LHCN-M2 (cell line): ENCODE measurements at regions not wholly inside any gene's neighbourhood (a gene's known extent, or its start where the extent isn't known, plus 50 kb on each side); places are given as distances from the start of the nearest gene placed in this dataset.
"Not testable (repeated sequence)": the region's sequence is repeated elsewhere in the genome, so short reads cannot be mapped to it uniquely, and the experiment has no call there.

Source experiments
- DNase-seq: peaks from one replicate; pipeline ENCODE4 v3.0.0-alpha.2; 2012; ENCODE audit warnings: low read depth

DNA sequence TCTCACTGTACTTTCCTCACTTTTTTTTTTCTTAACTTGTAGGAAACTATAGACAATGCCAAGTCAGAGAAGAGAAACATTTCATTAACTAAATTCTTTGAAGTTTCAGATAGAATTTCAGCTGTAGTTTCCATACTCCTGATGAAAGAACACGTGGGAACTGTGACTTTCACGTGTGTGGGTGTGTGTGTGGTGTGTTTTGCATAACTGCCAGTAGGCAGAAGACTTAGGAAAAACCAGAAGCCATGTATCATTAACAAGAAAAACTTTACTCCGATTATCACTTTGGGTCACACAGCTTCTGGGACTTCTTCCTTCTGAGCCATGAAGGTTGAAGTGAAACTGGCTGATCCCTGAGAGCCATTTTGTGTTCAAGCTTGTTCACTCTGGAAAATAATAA, 483.3 kb downstream of the TFAP2B start:
- DNase-seq, result no peak

DNA sequence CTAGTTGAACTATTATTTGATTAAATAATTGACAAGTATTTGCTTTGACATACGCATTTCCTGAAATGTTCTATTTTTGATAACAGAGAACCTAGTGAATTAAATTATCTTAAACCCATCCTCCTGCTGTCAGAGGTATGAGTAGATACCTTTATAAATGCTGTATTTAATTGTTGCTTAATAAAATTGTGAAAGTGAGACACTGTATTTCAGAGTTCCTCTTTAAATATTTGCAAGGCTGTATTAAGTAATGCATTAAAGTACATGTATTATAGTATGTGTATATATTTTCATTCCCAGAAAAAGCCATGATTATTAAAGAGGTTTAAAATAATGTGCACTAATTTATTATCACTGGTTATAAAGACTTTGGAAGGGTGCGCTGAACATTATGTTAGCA, 483.8 kb downstream of the TFAP2B start:
- DNase-seq, result no peak

DNA sequence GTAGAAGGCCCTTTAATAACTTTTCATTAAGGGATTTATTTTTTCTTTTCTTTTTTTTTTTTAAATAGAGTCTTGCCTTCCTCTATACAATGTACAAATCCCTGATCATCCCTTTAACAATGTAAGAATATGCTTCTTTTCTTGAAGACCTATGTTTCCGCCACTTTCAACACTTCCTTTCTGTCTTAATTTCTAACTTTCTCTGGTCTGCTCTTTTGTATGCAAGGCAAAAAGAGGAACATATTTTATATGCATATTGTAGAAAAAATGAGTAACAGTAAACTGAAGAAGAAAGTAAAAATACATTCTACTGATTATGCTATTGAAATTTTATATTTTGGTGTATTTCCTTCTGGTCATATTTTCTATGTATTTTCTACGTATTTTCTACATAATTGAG, 484.7 kb downstream of the TFAP2B start:
- no peak for DNase-seq

DNA sequence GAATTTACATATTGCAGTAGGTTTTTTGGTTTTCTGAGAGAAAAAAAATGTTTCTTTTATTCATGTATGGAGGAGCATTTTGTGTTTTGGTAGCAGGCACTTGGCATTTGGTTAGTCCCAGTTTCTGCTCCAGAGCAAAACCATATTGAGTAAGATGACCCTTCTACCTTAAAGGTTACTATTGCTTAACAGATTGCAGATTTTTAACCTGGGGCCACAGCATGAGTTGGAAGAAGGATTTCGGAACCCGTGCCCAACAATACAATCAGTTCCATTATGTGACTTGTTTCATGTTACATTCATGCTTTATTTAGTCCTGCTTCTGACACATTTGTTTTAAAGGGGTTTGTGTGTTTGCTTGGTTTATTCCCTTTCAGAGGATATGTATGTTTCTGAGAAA, 496.3 kb downstream of the TFAP2B start:
- no peak for DNase-seq

DNA sequence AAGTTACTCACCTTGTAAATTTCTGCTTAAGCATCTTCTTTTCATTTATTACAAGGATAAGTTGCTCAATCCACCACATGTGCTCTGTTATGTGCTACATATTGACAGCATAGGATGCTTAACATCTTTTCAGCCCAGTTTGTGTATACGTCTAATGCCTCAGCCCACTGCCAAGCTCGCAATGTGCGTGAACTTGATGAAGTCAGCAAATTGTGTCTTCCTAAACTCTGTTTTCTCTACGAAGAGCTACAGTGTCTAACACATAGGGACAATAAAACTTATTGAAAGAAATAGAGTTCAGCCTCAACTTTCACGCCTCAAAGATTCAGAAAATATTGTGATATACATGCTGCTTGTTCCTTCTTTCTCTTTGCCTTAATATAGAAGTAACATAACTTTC, 500.0 kb downstream of the TFAP2B start:
- DNase-seq, result no peak

DNA sequence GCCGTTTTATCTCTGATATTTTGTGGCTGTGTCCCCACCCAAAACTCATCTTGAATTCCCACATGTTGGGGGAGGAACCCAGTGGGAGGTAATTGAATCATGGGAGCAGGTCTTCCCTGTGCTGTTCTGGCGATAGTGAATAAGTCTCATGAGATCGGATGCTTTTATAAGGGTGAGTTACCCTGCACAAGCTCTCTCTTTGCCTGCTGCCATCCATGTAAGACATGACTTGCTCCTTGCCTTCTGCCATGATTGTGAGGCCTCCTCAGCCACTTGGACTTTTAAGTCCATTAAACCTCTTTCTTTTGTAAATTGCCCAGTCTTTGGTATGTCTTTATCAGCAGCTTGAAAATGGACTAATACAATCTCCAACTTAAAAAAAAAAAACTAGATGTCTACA, 502.8 kb downstream of the TFAP2B start:
- not testable (repeated sequence) for DNase-seq

DNA sequence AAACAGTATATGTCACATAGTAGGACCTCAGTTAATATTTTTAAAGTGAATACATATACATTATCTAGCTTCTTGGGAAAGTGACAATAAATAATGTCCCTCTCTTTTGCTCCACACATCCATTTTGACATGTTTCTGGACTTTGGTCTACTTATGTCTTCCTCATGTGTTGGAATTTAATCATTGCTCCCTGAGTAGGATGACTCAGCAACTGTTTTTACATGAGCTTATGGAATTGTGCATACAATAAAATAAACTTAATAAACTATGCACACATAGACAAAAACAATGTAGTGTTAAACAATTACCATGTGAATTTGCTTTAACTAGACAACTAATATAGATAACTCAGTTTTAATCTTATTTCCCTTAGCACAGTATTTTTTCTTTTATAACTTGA, 503.8 kb downstream of the TFAP2B start:
- no peak for DNase-seq

DNA sequence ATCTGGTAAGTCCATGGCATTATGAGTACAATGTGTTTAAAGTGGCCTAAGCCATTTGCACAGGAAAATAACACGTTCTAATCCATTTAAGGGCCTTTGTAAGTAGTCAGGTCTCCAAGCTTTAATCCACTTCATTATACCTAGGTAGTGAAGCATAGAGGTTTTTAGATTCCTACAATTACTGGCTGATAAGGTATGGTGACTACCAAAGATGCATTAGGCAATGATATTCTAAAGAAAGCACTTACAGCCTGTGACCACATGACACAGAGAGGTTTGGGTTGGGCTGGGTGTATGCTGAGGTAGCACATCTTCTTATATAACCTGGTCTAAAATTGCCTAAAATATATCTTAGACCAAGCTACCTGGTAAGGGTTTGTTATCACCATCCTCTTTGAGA, 504.4 kb downstream of the TFAP2B start:
- DNase-seq, result no peak

DNA sequence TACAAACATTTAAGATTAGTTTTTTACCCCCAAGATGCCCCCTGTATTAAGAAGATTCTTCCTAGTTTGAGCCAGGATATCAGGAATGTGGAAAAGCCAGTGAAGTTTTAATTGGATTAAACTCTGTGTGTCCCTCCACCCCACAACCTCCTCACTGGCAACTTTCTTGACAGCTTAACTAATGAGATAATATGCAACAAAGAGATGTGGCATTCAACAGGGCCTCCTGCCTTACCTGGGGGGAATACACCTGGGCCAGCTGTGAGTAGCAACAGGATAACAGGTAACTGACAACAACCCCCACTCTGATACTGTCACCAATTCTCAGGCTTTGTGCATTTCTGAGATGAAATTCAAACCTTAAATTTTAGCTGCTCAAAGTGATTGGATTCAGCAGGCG, 512.3 kb downstream of the TFAP2B start:
- DNase-seq, result no peak

DNA sequence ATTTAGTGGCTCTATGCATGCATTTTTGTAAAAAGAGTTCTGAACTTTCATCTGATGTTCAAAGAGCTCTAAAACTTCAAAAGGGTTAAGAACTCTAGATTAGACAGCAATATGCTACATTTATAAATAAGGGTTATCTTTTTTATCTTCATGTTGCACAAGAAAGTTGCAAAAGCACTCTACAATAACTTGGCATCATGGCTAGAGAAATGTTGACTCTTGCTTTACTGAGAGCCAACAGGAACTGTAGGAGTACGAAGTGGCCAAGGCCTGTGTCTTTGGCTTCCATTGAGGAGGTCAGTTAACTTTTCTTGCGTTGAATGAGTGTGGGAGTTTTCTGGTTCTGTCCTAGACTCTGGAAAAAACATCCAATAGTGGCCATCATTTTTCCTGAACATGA, 516.9 kb downstream of the TFAP2B start:
- DNase-seq, result no peak

DNA sequence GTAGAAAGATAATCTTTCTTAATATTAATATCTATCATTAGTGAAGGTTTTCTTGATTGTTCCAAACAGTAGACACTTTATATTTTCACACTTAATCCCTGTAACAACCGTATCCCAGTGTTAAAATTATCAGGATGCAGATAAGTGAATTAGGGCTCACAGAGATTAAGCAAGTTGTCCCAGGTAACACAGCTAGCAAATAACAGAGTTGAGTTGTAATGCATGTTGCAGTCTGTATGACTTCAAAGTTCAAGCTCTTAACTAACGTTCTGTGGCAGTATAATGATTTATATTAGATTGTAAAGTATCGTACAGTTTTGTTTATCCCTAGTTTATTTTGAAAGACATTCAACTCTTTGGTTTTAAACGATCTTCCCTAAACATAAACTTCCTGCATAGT, 517.5 kb downstream of the TFAP2B start:
- no peak for DNase-seq

DNA sequence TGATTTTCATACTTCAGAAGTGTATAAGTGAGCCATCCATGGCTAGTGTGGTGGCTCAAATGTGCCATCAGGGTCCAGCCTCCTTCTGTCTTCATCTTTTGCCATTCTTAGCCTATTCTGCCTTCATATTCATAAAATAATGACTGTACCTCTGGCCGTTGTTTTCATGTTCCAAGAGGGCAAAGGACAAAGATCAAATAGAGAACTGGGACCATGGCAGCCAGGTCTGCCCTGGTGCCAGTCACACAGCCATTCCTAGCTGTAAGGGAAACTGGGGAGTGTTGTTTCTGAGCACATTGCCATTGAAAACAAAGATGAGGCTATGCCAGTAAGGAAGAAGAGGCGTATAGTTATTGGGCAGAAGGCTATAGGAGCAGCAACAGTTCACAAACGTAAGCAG, 518.6 kb downstream of the TFAP2B start:
- DNase-seq, result no peak

DNA sequence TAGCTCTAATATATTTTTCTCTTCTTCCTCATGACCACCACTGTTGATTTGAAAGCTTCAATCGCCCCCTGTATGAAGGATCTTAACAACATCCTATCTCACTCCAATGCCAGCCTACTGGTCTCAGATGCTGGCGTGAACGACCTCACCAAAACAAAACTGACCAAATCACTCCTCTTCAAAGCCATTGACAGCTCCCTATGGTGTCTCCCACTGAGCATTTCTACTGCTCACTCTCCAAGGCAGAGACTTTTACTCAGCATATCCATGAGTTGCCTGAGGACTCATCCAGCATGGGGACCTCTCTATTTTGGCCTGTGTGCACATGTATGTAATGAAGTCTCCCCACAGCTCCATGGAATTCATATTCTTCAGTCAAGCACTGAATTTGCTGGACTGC, 520.4 kb downstream of the TFAP2B start:
- no peak for DNase-seq

DNA sequence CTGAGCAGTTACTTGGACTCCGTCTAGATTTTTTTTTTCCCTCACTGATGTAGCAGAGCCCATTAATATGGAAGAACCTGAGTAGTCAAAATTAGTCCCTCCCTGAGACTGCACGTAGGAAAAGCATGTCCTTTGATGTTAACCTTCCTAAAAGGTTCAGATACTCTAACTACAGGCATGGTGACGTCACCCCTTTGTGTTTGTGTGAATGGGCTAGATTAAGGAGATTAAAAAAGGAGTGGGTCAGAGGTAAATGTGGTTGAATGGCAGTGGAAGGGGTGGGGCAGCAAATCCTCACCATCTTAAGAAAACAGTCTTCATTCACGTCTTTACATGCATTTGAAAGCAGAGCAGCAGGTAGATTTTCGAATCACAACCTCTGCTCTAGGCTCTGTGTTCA, 521.1 kb downstream of the TFAP2B start:
- DNase-seq, result no peak

DNA sequence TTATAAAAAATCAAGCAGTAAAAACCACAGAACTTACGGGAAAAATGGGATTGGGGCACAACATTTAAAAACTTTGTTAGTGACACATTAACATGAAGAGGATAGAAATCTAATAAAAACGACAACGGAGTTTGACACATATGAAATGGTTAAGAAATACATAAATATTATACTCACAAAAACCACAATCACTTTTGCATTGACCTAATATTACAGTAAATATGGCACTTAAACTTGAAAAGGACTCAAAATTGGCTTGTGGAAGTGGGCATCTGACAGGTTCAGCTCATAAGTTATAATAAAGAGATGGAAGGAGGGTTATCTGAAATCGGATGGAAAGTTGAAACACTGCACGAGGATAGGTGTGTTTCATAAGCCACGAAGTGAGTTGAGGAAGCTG, 523.7 kb downstream of the TFAP2B start:
- DNase-seq, result no peak

DNA sequence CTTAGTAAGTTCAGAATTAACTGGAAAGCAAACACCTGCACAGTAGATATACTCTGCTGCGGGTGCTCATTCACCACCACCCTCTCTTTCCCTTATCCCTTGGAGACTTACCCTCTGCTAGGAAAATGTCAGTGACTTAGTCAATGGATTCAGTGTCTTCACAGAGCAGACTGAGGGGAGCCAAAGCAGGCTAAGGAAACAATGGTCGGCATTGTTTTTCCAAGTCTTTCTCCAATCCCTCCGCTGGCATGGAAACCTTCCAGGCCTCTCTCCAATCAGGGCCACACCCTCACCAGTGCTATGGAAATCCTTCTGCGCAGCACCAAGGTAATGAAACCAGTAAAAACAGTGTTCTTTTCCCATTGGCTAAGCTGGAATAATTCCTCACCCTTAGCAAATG, 531.2 kb downstream of the TFAP2B start:
- no peak for DNase-seq

DNA sequence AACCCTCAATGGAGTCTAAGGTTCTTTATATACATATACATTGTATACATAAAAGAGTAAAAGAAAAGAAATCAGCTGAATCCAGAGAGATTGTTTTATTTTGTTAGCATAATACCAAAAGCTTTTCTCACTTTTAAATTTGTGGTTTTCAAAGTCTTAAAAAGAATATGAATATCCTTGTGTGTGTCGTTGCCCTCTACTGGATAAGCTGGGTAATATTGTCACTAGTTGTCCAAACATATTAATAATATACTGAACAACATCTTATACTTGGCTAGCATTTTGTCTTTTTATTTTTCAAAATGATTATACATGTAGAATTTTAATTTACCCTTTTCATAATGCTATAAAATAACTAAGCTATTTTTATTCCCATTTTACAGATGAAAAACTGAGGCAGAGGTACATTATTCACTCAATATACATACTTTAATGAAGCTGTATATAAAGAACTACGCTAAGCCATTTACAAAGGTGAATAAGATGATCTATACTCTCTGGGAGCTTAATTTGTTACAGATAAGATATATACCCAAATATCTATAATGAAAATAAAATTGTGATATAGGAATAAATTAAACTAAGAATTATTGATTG, 531.7 kb downstream of the TFAP2B start:
- DNase-seq, result no peak

DNA sequence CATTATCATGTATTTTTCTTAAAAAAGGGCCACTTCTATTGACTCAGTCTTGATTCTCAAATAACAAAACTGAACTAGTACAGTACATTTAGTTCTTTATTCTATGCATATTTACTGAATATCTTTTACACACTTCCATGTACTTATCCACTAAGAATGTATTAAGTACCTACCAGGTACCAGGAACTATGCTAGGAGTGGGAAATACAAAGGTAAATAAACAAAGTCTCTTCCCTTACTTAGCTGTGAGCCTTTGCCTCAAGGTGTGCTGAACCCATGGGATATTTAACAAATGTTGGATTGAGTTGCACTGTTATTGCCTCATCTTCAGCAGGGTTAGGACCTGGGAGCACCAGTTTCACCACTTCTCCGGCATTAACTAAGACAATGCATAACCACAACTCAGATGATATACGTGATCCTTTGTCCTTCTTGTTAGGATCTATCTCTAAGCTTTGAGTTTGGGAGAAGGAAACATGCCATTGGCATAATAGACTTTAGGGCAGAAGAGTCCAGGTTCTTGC, 533.9 kb downstream of the TFAP2B start:
- DNase-seq, result no peak

DNA sequence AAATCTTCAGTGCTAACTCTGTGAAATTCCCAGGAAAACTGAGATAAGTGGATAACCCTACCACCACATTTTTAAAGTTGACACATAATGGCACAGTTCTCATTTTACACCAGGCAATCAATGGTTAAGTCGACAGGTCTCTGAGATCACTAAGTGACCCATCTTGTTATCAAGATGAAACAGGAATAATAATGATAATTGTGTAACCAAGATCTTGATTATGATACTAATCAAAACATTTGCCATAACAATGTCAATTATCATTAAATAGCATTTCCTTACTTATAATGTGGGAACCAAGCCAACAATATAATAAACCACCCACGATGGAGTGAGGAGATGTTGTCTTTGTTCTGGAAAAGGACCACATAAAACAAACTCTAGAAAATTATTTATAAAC, 541.6 kb downstream of the TFAP2B start:
- DNase-seq, result no peak

DNA sequence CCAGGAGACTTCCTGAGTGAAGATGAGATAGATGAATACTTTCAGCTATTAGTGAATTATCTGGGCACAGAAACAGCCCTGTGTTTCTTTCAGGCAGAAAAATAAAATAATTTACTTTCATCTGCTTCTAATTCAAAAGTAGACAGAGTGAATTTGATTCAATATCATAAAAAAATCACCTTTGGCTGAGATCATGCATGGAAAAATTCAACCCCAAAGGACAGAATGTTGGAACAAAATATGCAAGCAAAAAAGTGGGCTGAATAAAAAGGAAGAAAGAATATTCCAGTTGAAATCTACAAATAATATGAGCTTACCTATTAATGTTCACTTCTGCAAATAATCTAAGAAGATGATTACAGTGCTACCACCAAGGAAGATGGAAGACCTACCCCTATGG, 546.9 kb downstream of the TFAP2B start:
- DNase-seq, result no peak

DNA sequence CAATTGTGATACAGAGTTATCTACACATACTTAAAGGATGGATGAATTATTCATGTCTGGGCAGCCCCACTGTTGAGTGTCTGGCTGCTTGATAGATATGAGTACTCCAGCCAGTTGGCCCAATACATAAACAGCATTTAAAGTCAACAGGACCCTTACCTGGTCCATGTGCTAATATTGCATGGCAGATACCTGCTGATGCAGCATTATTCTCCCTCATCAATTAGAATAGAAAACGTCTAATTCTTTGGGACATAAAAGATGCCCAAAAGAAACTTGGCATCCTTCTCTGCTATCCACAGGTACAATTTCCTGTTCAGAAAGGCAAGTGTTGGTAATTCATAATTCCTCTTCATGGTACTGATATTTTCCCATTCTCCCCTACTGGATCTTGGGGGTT, 550.8 kb downstream of the TFAP2B start:
- no peak for DNase-seq

DNA sequence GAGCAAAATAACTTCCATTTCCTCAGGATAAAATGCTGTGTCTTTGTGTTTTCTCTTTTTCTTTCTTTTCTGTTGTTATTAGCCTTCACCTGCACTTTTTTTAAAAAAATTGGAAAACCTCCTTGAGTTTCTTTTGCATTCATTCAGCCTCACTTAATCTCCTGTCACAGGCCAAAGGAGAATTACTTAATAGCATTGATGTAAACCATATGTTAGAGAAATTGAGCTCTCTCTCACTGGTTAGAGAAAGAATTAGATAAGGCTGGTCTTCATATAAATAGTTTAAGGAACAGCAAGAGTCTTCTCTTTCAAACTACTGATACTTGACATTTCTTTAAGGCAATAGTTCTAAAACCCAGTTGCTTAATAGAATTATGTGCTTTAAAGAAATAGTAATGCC, 564.2 kb downstream of the TFAP2B start:
- no peak for DNase-seq

DNA sequence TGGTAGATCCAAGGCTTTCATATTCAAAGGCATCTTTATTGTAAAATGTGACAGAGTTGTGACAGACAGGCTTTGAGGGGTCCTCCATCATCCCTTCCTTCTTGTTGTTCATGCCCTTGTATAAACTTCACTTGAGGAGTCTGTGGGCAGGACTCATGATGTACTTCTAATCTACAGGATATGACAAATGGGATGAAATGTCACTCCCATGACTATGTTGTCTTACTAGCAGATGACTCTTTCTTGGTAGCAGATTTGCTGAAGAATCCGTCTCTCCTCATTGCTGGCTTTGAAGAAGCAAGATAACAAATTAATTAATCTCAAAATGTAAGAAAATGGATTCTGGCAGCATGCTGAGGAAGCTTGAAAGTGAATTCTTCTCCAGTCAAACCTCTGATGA, 566.1 kb downstream of the TFAP2B start:
- DNase-seq, result no peak

DNA sequence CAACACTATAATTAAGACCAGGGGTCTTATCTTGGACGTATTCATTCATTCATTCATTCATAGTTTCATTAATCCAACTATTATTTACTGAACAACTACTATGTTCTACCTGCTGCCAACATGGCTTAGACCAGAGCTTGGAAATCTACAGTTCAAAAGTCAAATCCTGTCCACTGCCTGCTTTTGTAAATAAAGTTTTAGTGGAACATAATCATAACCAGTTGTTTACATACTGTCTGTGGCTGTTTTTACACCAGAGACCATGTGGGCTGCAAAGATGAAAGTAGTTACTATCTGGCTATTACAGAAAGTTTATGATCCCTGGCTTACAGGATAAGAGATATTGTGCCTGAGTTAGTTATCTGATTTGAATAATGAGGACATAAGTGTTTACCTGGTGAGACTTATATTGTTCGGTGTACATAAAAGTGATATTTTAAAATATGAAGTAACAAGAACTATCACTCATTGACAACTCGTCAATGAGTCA, 567.7 kb downstream of the TFAP2B start:
- no peak for DNase-seq
